ENCODE measurements at regions not wholly inside any gene's neighbourhood (a gene's known extent, or its start where the extent isn't known, plus 50 kb on each side); places are given as distances from the start of the nearest gene placed in this dataset.

- TF ChIP-seq CTCF (IDR thresholded peaks at IDR 0.05) (no peak), EZH2 (IDR thresholded peaks at IDR 0.05) (no peak), EZH2phosphoT487 (IDR thresholded peaks at IDR 0.05) (no peak)
Observed at GRCh38 chr2:144307711-144308110, 212.2 kb downstream of the ZEB2 start.

Measured in neural progenitor cell (in vitro differentiated cells).